ENCODE measurements at regions not wholly inside any gene's neighbourhood (a gene's known extent, or its start where the extent isn't known, plus 50 kb on each side); places are given as distances from the start of the nearest gene placed in this dataset.

DNA sequence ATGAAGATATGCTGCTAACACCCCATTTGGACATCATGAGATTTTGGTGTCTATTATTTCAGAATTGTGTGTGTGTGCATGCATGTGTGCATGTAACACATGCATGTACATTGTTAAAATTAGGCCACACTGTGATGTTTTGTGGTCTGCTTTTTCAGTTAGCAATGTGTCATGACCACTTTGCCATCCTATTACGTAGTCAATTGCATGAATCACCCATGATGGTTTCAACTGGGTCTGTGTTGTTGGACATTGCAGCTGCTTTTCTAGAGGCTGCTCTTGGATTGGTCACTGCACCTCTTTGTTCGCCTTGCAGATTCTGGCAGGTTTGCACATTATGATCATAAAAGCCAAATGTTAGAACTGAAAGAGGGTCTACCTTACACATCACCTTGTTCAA lies 101.0 kb upstream of the THBS1 start:
- no peak for DNase-seq (ENCODE audit: low read depth)

DNA sequence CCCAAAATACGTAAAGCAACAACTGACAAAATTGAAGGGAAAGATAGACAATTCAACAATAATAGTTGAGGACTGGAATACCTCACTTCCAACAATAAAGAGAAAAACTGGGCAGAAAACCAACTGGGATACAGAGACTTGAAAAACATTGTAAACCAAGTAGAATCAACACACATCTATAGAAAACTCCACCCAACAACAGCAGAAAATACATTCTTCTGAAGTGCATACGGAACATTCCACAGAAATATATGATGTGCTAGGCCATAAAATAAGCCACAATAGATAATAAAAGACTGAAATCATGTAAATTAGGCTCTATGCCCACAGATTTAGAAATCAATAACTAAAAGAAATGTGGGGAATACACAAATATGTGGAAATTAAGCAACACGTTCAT lies 98.4 kb upstream of the THBS1 start:
- DNase-seq (ENCODE audit: low read depth) = no peak

DNA sequence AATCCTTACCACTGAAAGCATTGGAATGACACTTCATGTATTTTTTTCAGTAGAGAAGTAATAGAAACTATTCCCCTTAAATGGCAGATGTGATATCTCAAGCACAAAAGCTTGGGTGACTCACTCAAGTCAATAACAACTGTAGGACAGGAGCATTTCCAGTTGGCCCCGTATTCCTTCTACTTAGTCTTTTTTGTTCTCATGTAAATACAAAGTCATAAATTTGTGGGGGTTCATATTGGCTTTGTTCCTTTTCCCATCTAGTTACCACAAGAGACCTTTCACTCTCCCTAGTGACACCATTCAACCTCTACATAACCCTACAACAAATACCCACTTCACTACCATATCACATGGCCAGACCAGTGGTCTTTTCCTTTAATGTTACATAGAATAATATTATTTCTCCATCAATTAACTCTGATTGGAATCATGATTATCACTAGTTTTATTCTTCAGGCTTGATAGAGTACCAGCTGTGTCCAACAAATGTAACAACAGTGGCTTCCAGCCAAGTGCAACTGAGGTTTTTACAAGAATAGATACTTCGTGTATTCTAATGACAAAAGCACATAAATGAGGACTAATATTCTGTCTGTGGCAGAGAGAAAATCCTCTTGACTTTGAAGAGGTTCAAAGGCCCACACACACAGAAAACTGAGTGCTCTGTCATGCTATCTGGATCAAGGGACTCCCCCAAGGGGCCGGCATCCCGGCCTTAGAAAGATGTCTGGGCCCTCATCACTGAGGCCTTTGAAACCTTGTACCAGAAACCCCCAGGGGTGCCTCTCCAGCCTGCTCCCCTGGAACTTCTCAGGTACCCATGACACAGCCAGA lies 94.0 kb upstream of the THBS1 start:
- no peak for DNase-seq (ENCODE audit: low read depth)

DNA sequence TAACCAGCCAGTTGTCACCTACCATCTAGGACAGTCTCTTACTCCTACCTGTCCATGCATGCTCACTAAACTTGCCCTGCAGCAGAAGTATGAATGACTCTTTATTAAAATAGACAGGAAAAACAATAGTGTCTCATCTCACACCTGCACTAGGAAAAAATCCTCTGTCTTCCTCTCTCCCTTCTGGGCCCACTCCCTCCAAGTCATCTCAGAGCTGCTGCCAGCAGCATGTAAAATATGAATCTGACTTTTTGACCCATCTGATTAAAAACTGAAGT lies 93.5 kb upstream of the THBS1 start:
- no peak for DNase-seq (ENCODE audit: low read depth)

DNA sequence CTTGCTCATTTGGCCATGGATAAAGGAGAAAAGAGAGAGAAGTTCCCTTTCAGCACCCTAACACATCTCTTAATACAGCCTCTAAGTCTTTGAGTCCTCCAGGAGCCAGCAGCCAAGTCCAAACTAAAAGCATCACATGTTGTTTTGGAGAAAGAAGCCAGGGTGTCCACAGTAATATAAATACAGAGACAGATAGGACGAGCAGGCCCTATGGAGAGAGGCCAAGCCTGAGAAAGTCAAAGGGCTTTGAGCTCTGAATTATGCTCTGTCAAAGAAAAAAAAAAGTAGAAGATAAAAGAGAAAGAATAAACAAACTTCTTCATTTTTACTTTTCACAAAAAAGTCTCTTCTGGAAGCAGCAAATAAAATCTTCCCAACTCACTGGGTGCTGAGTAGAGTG lies 92.4 kb upstream of the THBS1 start:
- DNase-seq (ENCODE audit: low read depth) = peak; percentile 23

DNA sequence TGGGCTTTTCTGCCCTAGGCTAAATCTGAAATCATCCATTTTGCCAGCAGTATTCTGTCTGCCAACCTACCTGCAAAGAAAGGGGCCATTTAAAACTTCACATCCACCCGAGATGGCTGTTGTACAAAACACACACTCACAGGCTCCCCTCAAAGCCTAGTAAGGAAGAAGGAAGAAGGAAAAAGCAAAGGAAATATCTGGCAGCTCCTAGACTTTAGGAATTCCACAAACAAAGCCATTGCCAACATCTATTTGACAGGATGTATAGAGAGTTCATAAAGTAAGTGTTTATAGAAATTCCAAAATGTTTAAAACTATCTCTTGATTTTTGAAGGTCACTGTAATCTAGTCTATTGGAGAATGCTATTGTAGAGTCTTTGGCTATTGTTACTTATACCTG lies 91.9 kb upstream of the THBS1 start:
- DNase-seq (ENCODE audit: low read depth) = no peak

DNA sequence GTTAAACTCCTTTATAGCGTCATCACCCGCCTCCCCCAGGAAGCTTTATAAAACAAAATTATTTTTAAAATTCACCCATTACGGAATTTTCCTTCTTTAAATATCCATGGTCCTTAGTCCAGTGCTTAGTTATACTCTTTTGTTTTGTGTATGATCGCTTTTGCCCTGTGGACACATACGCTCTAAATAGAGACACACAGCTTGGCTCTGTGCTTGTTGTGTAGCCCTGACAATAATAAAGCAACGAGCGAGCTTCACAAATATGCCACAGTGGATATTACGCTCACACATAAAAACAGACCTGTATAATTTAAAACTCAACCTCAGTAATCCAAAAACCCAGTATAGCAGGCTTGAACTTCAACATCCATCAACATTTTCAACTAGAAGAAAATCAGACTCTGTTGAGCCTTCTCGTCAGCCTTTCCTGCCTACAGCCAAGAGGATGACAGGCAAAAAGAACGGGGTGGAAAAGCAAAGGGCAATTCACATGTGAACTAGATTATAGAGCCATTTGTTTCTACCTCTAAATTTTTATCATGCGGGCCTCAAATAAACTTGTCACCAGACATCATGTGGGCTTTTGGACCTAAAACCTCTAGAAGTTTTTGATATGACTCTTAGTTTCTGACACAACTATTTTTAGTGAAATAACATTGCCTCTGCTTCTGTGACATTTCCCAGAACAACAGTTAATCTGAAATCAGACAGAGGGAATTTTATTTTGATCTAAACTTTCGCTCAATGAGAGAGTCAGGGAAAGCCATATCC lies 89.6 kb upstream of the THBS1 start:
- DNase-seq (ENCODE audit: low read depth) = no peak

DNA sequence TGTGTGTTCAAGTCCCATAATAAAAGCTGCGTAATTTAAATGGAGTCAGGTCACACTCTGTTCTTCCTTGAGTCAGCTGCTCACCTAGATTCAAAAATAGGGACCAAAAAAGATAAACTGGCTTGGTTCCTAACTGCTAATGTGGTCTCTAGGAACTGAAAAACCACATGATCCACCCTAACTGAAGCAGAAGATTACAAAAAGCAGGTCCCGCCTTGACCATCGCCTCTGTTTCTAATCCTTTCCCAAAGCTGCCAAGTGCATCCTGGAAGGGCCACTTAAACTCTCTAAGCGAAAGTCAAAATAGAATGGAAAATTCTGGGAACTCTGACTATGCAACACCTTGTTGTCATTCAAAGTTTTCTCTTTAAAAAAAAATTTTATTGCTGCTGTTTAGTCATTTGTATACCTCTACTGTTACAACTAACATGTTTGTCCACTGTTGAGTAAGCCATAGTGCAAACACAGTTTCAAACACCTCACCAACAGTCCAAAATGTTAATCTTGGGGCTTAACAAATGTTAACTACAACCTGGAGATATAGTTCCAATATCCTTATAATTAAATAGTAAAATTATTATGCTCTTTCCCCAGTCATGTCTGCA lies 88.9 kb upstream of the THBS1 start:
- no peak for DNase-seq (ENCODE audit: low read depth)

DNA sequence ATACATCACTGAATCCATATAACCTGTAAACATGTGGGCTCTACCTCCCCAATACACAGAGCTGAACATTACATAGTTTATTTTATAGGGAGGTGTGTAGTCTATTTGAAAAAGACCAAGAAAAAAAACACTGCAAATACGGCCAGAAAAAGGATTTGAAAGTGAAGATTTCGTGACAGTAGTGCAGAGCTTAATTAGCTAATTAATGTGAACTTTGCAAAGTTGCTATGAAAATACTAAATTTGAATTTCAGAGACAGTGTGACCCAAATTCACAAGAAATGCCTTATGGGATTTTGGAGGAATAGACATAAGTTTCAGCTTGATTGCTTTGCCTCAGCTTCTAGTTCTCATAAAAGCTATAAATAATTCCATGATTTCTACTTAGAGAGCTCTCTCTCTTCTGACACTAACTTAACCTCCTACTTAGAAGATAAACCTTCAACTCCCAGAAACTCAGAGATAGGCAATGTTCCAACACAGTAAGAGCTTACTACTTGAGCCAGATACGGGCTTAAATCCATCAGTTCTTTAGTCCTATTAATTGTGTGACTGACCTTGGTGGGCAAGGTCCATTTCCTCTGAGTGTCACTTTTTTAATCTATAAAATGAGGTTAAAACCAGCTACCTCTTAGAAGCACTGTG lies 87.3 kb upstream of the THBS1 start:
- DNase-seq (ENCODE audit: low read depth) = no peak

DNA sequence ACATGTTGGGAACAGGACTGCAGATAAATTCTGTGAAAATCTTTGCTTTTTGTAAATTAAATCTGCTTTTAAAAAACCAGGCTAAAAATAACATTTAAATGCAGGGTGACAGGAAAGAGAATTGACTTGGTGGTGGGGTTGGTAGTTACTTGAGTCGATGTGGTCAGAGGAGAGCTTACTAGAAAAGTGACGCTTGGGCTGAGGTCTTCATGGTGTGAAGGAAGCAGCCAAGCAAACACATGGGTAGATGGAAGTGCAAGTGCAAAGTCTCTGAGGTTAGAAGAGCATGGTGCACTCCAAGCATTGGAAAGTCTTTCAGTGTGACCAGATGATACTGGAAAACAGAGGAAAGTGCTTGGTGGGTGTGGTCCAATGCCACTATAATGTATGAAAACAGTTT lies 86.4 kb upstream of the THBS1 start:
- DNase-seq (ENCODE audit: low read depth) = no peak

DNA sequence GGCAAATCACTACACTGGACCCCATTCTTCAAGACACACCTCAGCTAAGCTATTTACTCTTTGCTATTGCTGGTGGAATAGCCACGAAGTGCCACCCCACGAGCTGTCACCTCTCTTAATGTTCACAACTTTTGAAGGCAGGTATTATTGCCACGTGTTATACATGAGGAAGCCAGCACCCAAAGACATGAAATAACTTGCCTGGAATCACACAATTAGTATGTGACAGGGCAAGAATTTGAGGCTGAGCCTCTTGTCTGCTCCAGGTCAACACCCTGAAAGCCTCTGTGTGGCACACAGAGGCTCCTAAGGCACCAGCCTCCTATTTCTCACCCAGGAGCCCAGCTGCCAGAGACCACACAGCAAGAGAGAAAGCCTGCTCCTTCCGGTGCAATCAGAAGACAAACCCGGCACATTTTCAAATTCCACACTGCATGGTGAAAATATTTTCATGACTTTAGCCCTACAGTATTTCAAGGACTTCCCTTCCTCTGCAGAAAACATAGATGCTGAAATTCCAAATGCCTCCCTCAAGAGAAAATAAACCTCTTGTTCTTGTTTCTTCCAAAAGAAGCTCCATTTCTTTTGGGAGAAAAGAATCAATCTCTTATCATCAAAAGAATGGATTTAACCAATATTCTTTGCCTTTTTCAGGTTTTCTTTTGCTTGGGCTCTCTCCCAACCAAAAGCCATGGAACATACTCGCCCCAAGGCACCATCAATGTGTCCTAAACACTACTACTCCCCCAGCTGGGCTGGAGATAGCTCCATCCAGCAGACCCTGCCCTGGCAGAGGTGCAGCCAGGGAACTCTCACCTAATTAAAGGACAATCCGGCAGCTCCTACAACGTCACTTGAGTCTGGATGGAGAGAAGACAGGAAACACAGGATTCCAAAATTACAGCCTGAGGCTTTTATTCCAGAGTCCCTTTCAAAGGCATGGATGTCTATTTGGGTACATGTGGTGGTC lies 84.7 kb upstream of the THBS1 start:
- peak; percentile 74 for DNase-seq (ENCODE audit: low read depth)

DNA sequence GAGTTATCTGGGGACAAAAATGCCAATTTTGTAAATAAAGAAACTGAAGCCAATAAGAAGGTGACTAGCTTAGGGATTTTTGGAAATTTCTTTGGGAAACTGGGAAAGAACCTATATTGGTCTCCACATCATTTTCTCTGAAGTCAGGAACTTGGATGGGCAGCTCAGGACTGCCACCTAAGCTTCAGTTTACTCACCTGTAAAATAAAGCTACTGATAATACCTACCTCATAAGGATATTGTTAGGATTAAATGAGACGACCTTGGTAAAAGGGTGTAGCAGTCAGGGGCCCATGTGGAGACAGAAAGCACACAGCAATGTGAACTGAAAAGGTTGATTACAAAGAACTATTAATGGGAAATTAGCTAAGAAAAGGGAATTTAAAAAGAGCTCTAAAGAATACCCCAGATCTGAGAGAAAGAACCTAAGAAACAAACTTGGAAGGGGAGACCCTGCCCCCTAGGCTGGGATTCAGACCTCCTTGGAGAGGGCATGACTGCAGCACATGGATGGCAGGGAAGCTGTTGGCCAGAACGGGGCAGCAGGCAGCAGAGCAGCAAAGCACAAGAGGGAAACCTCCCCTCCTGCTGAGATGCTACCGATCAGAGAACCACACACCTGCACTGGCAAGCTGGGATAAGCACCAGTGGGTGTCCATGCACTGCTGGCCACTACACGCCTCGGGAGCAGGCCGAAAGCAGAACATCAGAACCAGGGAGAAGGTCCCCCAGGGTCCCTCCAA lies 83.7 kb upstream of the THBS1 start:
- no peak for DNase-seq (ENCODE audit: low read depth)

DNA sequence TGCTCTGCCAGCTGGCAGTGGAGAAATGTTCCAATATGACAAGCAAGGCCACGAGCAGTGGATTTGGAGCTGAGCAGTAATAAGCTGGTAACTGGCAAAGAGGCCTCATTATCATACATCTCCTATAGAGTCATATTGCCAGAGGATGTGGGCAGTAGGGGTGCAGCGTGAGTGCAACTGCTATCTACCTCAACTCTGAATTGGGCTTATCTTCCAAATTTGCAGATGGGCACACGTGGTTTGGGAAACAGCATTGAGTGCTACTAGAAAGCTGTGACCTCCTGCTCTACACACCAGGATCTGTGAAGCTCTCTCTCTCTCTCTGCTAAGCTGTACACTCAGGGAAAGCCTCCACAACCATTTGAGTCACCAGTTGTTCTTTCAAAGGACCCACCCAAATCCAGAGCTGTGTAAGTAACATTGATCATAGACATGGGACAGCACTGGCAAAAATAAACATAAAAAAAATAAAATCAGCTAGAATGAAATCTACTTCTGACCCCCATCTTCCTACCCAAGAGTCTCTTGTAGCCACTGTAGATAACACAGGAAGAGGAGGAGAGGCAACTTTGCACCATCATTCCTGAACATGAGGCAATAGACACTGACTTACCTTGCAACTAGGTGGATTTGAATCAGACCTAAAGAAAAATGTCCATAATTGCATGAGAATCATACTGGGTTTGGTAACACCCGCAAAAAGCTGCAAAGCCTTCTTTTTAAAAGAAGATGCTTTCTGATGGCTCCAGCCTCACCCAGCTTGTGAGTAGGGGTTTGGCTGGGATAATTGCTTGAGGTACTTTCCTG lies 82.9 kb upstream of the THBS1 start:
- no peak for DNase-seq (ENCODE audit: low read depth)

DNA sequence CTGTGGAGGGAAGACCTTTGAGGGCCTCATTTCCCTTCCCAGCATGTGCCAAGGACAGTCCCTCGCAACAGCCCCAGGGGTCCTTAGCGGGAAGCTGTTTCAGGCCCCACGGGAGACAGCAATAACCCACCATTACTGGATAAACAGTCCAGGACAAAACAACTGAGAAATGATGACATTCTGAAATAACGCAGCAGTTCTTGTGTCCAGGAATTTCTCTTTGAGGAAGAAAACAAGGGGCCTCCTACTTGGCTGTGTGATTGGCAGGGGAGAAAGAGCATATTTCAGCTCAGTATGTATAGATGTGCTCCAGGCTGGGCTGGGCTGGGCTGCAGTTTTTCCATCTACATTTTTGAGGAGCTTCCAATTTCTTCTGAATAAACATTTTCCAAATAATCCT lies 82.2 kb upstream of the THBS1 start:
- DNase-seq (ENCODE audit: low read depth) = peak; percentile 50

DNA sequence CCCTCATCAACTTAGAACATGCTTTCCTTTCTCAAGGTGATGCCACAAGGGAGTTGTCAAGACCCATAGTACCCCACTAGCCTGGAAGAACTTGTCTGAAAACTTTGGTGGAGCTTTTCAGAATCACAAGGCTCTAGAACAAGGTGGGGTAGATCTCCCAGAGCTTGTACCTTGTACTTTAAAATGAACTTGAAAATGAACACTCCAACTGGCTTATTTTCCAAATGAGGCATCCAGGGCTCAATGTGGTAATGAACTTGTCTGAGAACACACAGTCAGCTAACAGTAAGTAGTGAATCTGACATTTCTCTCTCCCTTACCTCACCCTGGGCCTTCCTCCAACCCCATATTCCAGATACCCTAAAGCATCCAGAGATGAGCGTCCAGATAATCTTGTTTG lies 81.8 kb upstream of the THBS1 start:
- DNase-seq (ENCODE audit: low read depth) = peak; percentile 17

DNA sequence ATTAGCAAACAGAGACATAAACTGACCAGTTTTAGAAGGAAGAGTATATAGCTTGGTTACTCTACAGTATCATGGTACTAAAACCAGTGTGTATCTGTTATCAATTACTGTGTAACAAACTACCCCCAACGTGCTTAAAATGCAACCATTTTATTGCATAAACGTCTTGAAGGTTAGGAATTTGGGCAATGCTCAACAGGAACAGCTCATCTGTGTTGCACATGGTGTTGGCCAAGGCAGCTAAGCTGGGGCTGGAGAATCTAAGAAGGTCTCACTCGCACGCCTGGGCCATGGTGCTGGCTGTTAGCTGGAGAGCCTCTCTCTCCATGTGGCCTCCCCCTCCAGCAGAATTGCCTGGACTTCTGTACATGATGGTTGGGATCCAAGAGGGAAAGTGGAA lies 81.2 kb upstream of the THBS1 start:
- peak; percentile 14 for DNase-seq (ENCODE audit: low read depth)

DNA sequence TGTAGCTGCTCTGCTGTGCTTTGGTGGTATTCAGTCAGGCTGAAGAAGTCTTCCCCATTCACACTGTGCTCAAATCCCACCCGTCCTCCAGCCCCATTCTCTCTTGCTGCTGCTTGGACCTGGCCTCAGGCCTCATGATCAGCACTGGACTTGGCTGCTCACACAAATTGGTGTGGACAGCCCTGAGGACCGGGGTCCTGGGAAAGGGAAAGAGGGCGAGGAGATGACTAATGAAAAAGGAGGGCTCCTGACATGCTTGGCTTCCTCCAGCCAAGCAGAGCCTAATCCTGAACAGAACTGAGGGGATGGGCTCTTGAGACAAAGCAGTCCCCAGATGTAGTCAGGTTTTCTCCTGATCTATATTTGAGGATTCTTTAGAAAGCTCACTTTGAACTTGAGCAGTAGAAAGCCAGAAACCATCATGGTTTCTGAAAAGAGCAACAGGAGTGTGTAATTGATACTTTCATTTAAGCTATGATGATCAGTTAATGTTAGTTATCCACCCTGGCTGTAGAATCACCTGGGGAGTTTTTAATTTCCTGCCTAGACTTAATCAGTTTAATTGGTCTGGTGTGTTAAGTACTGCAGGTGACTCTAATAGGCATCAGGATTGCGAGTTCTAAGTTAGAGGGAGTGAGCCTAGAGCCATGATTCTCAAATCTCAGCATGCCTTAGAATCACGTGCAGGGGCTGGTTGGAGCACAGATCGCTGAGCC lies 79.4 kb upstream of the THBS1 start:
- peak; percentile 70 for DNase-seq (ENCODE audit: low read depth)

DNA sequence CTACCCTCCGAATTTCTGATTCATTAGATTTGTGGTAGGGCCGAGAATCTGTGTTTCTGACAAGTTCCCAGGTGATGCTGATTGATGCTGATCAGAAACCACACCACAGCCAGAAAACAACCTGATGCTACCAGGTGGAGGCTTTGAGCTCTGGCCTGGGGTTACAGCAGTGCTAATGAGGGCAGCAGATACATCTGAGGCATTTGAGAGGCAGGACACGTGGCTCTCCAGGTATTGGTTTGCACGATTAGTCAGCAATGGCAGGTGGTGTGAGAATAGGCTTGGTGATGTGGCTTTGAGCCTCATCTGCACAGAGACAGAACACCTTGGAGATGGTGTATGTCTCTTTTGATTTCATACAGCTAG lies 78.8 kb upstream of the THBS1 start:
- no peak for DNase-seq (ENCODE audit: low read depth)

DNA sequence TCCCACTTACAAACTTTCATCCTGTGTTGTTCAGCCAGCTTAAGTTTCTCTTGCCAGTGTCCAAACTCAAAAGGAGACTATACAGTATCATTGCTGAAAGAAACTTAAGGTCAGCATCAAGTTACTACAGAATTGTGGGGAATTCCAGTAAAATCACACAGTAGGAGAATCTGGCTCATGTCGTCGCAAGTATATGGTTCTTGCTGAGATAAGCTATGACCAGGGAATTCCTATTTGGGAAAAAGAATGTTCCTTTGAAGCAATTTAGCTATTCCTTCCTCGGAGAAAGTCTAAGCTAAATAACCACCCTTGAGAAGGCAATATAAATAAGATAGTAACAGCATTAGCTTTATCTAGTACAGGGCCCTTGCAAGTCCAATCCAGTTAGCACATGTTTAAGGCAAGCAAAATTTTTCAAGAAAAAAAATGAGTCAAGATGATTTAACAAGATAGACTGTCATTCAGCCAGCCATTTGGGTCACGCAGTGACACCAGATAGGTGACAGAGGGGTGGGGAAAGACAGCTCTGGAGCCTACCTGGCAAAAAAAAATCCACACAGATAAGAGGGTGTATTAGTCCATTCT lies 78.2 kb upstream of the THBS1 start:
- peak; percentile 24 for DNase-seq (ENCODE audit: low read depth)

Measured in iris pigment epithelial cell (primary cell).